ENCODE measurements at regions not wholly inside any gene's neighbourhood (a gene's known extent, or its start where the extent isn't known, plus 50 kb on each side); places are given as distances from the start of the nearest gene placed in this dataset.

DNA sequence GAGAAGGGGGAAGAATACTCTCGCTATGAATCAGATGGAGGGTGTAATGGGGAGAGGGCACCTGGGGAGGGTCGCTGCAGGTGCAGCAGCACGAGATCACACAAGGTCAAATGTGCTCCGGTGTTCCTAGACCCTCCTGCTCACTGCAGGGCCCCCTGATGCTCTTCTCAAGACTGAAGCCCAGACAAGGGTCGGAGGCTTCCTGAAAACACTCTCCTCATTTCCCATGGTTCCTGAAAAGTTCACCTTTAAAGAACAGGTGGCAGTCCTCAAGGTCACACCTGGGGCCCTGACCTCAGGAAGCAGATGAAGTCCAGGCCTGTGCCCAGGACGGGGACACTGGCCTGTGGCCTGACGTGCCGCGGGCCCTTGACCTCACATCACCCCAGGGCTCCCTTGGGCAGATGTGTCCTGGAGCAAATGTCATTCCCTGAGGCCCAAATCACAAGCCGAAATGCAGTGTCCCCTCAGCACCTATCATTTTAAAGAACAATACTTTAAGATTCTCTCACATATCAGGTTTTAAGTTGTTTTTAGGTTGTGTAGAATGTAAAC lies 289.8 kb downstream of the GLRX3 start:
- no peak for TF ChIP-seq CTCF (IDR thresholded peaks at IDR 0.05)
- TF ChIP-seq POLR2A (IDR thresholded peaks at IDR 0.05), result no peak
